NT2/D1 (cell line): ENCODE measurements at regions not wholly inside any gene's neighbourhood (a gene's known extent, or its start where the extent isn't known, plus 50 kb on each side); places are given as distances from the start of the nearest gene placed in this dataset.

Experiments used
- YY1 ChIP-seq: IDR thresholded peaks from 2 replicates; pipeline ENCODE4 v1.6.1; 2011; ENCODE audit not compliant: insufficient read length, insufficient read depth
- ZNF274 ChIP-seq: IDR thresholded peaks from 2 replicates; pipeline ENCODE4 v1.6.1; 2011; ENCODE audit warnings: mild to moderate bottlenecking, low read depth, low read length

DNA sequence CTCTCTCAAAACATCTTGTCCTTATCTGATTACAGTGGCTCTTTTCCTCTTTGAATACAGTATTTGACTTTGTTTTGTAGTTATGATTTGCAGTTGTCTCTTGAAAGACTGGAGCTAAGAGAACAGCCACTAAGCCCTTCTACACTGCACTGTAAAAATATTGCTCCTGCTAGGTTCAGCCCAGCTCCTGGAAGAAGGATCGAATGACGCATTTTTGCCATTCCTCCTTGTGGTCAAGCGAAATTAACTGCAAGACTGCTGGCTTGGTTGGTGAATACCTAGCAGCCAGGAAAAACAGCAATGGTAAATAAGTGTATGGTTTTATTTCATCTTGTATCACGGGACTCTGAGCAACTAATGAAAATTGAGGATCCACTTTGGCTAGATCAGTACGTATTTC, 407.8 kb upstream of the CDH2 start:
- TF ChIP-seq YY1, result no peak
- TF ChIP-seq ZNF274, result no peak
